ENCODE measurements at regions not wholly inside any gene's neighbourhood (a gene's known extent, or its start where the extent isn't known, plus 50 kb on each side); places are given as distances from the start of the nearest gene placed in this dataset.
"Not testable (repeated sequence)": the region's sequence is repeated elsewhere in the genome, so short reads cannot be mapped to it uniquely, and the experiment has no call there.

- H3K36me3 Mint-ChIP-seq (ENCODE audit: unreplicated experiment); H3K9me3 Mint-ChIP-seq (ENCODE audit: unreplicated experiment); DNase-seq; H3K4me1 Mint-ChIP-seq (ENCODE audit: low read depth, unreplicated experiment); H3K4me3 Mint-ChIP-seq (ENCODE audit: unreplicated experiment); H3K27me3 Mint-ChIP-seq (ENCODE audit: unreplicated experiment); H3K27ac Mint-ChIP-seq (ENCODE audit: unreplicated experiment): not testable (repeated sequence)
Measured at GRCh38 chr13:111702059-111702458, 364.9 kb upstream of the SOX1 start.

Measured in glutamatergic neuron (in vitro differentiated cells).